Brain microvascular endothelial cell (primary cell): ENCODE measurements at regions not wholly inside any gene's neighbourhood (a gene's known extent, or its start where the extent isn't known, plus 50 kb on each side); places are given as distances from the start of the nearest gene placed in this dataset.
A peak's percentile ranks its signal among the peaks of the same experiment; 100 is the strongest.
"Not testable (repeated sequence)": the region's sequence is repeated elsewhere in the genome, so short reads cannot be mapped to it uniquely, and the experiment has no call there.

ENCODE experiments used
- DNase-seq: peaks from one replicate; pipeline ENCODE4 v3.0.0-alpha.2; 2020
- H3K27ac ChIP-seq: fragments of 250-450 bp; sonication (Bioruptor Pico); 2 replicates; pipeline ENCODE4 v1.5.1; 2020; ENCODE audit warnings: mild to moderate bottlenecking, moderate library complexity
- H3K27me3 ChIP-seq: fragments of 250-450 bp; sonication (Bioruptor Pico); replicated peaks from 2 replicates; pipeline ENCODE4 v1.5.1; 2020; ENCODE audit warnings: mild to moderate bottlenecking
- H3K36me3 ChIP-seq: fragments of 250-450 bp; sonication (Bioruptor Pico); replicated peaks from 2 replicates; pipeline ENCODE4 v1.5.1; 2020; ENCODE audit warnings: mild to moderate bottlenecking
- H3K4me3 ChIP-seq: 2 replicates; pipeline ENCODE4 v1.5.1; 2011; ENCODE audit warnings: low read depth, mild to moderate bottlenecking, control low read depth, low read length, moderate library complexity
- in situ Hi-C: cut with HindIII; loops from 2 replicates; pipeline ENCODE4 v1.10.0; 2017; ENCODE audit warnings: low sequenced_read_pairs, low pct_ligation_motif_present
- TF ChIP-seq, protein P1 (sequence below): IDR thresholded peaks from 2 replicates; pipeline ENCODE4 v1.5.1; 2011; ENCODE audit warnings: low read depth, mild to moderate bottlenecking, moderate library complexity, low read length, control low read depth, inconsistent platforms; ENCODE audit errors: missing control alignments

DNA sequence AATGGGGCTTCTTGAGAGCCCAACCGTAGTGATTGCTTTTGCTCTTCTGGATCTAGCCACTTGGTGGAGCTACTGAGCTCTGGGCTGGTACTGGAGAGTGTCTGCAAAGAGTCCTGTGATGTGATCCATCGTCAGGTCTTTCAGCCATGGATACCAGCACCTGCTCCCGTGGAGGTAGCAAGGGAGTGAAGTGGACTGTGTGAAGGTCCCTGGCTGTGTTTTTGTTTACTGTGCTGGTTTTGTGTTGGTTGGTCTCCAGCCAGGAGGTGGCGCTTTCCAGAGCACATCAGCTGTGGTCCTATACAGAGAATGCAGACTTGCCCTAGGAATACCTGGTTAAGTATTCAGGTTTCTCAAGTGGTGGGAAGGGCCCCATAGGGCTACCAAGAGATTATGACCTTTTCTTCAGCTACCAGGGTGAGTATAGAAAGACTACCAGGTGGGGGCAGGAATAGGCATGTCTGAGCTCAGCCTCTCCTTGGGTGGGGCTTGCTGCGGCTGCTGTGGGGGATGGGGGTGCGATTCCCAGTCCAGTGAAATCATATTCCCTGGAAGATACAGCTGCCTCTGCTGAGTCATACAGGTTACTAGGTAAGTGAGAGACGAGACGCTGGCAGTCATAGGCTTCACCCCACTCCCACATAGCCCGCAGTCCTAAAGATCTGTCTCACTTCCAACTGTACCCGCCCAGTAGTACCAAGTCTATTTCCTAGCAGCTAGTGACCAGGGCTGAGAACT is 733.7 kb downstream of the ZNF385D start:
- Histone ChIP-seq H3K27me3 (no peaks in the 10 kb centered on the region), H3K36me3 (no peaks in the 10 kb centered on the region), H3K4me3 (no peak overlapping the region), H3K27ac (no peak overlapping the region)
- DNase-seq, result no peak
- in situ Hi-C loops, result no loop called here
- TF ChIP-seq, protein P1, sequence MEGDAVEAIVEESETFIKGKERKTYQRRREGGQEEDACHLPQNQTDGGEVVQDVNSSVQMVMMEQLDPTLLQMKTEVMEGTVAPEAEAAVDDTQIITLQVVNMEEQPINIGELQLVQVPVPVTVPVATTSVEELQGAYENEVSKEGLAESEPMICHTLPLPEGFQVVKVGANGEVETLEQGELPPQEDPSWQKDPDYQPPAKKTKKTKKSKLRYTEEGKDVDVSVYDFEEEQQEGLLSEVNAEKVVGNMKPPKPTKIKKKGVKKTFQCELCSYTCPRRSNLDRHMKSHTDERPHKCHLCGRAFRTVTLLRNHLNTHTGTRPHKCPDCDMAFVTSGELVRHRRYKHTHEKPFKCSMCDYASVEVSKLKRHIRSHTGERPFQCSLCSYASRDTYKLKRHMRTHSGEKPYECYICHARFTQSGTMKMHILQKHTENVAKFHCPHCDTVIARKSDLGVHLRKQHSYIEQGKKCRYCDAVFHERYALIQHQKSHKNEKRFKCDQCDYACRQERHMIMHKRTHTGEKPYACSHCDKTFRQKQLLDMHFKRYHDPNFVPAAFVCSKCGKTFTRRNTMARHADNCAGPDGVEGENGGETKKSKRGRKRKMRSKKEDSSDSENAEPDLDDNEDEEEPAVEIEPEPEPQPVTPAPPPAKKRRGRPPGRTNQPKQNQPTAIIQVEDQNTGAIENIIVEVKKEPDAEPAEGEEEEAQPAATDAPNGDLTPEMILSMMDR, result peak; percentile 35

DNA sequence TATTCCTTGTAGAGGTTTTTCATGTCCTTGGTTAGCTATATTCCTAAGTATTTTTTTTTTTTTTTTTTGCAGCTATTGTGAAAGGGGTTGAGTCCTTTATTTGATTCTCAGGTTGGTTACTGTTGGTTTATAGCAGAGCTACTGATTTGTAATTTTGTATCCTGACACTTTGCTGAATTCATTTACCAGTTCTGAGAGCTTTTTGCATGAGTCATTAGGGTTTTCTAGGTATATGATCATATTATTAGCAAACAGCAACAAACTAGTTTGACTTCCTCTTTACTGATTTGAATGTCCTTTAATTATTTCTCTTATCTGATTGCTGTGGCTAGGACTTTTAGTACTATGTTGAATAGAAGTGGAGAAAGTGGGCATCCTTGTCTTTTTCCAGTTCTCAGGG is 737.4 kb downstream of the ZNF385D start:
- H3K27ac ChIP-seq, result no peak overlapping the region
- in situ Hi-C loops, result no loop called here
- H3K36me3 ChIP-seq, result no peaks in the 10 kb centered on the region
- no peaks in the 10 kb centered on the region for H3K27me3 ChIP-seq
- TF ChIP-seq, protein P1, result no peak
- DNase-seq, result no peak
- H3K4me3 ChIP-seq, result no peak overlapping the region

DNA sequence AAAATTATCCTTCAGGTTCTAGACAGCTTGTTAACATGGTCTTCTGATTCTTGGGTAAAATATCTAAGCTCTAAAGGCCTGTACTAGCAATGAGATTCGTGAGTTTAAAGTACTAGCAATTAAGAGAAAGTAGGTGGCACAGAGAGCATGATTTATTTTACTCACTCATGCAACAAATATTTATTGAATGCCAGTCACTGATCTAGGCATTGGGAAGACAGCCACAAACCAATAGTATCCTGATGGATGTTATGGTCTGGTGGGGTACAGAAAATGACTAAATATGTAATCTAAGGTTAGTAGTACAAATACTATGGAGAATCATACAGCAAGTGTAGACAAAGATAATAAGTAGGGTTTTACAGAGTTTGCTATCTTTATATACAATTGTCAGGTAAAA is 751.3 kb downstream of the ZNF385D start:
- Histone ChIP-seq H3K27me3 (no peaks in the 10 kb centered on the region), H3K4me3 (no peak overlapping the region), H3K27ac (no peak overlapping the region), H3K36me3 (no peaks in the 10 kb centered on the region)
- no peak for DNase-seq
- TF ChIP-seq, protein P1, result no peak
- in situ Hi-C loops, result no loop called here

DNA sequence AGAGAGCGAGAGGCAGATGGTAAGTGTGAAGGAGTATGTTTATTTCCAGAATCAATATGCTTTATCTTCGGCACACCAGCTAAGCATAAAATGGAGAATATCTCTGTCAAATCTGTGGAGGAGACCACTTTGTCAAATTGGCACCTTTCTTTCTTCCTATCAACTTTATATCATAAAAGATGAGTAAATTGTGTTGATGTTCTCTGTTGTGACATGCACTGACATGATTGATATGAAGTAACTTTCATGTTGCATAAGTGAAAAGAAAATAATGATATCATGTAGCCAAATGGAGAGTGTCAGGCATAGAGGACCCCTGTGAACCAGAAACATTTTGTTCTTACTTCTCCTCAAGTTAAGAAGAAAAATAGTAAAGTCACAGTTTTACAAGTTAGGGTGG is 753.8 kb downstream of the ZNF385D start:
- no peak overlapping the region for H3K27ac ChIP-seq
- H3K36me3 ChIP-seq, result no peaks in the 10 kb centered on the region
- H3K27me3 ChIP-seq, result no peaks in the 10 kb centered on the region
- TF ChIP-seq, protein P1, result no peak
- H3K4me3 ChIP-seq, result no peak overlapping the region
- in situ Hi-C loops, result no loop called here
- no peak for DNase-seq

DNA sequence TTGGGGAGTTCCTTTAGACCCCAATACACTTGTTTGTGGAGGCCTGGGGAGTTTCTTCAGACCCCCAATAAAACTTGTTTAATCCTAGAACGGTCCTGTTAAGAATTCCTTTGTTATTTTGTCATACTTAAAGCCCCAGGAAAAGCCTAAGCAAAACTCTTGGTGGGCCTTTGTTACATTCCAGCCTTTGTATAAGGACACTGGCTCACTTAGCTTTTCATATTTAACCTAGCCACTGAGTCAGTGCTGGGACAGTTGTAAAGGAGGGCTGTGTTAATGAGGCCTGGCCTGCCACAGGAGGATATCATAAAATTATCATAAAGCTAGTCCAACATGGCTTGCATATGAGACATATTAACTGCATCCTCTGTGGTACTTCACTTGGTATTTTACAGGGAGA is 760.1 kb downstream of the ZNF385D start:
- Histone ChIP-seq H3K27me3 (no peaks in the 10 kb centered on the region), H3K4me3 (no peak overlapping the region), H3K36me3 (no peaks in the 10 kb centered on the region), H3K27ac (no peak overlapping the region)
- DNase-seq, result no peak
- in situ Hi-C loops, result no loop called here
- TF ChIP-seq, protein P1, result no peak

DNA sequence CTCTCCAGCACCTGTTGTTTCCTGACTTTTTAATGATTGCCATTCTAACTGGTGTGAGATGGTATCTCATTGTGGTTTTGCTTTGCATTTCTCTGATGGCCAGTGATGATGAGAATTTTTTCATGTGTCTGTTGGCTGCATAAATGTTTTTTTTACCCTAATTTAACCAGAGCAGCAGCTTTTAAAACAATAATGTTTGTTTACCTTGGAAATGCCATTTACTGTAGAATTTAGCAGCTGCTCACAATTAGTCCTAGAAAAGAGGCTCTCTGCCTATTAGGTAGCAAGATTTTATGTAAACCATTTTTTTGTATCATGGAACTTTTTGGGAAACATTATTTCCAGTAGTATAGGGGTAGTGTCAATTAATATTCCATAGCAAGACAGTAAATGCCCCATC is 761.4 kb downstream of the ZNF385D start:
- H3K27me3 ChIP-seq, H3K27ac ChIP-seq, DNase-seq, H3K36me3 ChIP-seq, in situ Hi-C loops, H3K4me3 ChIP-seq: not testable (repeated sequence)
